ENCODE measurements at regions not wholly inside any gene's neighbourhood (a gene's known extent, or its start where the extent isn't known, plus 50 kb on each side); places are given as distances from the start of the nearest gene placed in this dataset.

DNA sequence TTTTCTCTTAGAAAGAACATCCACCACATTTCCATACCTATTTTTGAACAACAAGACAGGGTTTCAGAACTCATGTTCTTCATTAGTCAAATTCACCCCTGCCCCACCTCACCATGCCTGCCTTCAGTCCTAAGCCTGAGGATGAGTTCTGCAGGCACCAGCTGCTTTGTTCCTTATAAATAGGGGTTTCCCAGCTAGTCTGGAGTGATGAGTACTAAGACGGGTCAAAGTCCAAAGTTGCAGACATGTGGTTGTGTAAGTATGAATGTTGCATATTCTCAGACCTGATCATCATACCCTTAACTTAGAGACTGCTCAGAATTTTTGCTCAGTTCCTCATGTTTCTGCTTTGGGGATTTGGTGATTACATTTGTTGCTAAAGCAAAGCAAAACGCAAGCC lies 257.7 kb upstream of the CDYL start:
- Histone ChIP-seq H2AFZ (no peak overlapping the region), H3K9me2 (ENCODE audit: insufficient read depth) (no peaks in the 10 kb centered on the region), H3K27me3 (replicated peaks; ENCODE audit: insufficient read depth) (no peaks in the 10 kb centered on the region), H3K36me3 (ENCODE audit: low read depth) (no peaks in the 10 kb centered on the region), H3K79me2 (ENCODE audit: insufficient read depth) (no peaks in the 10 kb centered on the region), H3K4me1 (ENCODE audit: insufficient read depth) (peaks cover 5% of the 10 kb centered on the region), H4K20me1 (ENCODE audit: insufficient read depth) (no peaks in the 10 kb centered on the region), H3K9ac (no peak overlapping the region), H3K27ac (peak overlapping the region; percentile 46), H3K4me3 (no peak overlapping the region), H3F3A (ENCODE audit: insufficient read depth) (no peaks in the 10 kb centered on the region), H3K9me3 (ENCODE audit: low read depth) (no peaks in the 10 kb centered on the region), H3K4me2 (ENCODE audit: unreplicated experiment) (no peak overlapping the region)
- in situ Hi-C loops (cut with MboI) = no loop called here
- WGBS, 2 experiments (ENCODE audit: low coverage in 1 of 2, low lambda C conversion rate in 2 of 2, missing lambda C conversion rate in 2 of 2) = 39 to 47% methylated on average over 2 of the region's 2 CpGs
- TF ChIP-seq EZH2phosphoT487 (IDR thresholded peaks at IDR 0.05; ENCODE audit: insufficient read depth, low read depth) = no peak
- no peak for TF ChIP-seq EZH2 (IDR thresholded peaks at IDR 0.05; ENCODE audit: insufficient read depth, poor library complexity, severe bottlenecking)
- peak; percentile 79 for DNase-seq

DNA sequence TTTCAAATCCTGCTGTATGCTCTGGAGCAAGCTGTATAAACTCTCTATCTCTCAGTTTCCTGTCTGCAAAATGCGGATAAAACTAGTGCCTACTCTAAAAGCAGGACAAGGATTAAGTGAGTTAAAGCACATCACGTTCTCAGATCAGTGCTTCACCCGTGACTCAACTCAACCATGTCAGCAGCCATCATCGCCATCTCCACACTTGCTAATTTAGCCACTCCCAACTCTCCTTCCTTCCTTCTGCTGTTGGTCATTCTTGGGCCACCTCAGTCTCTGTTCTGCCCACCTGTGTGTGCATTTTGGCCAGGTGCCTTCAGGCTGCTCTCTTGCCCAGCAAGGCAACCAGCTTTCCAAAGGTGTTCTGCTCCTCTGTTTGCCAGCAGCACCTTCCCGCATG lies 260.0 kb upstream of the CDYL start:
- no peaks in the 10 kb centered on the region for H3K9me3 ChIP-seq (ENCODE audit: low read depth)
- H3K36me3 ChIP-seq (ENCODE audit: low read depth) = no peaks in the 10 kb centered on the region
- no peak overlapping the region for H3K4me2 ChIP-seq (ENCODE audit: unreplicated experiment)
- H3K27ac ChIP-seq = no peak overlapping the region
- no peaks in the 10 kb centered on the region for H3K9me2 ChIP-seq (ENCODE audit: insufficient read depth)
- H3F3A ChIP-seq (ENCODE audit: insufficient read depth) = no peaks in the 10 kb centered on the region
- in situ Hi-C loops (cut with MboI) = no loop called here
- no peaks in the 10 kb centered on the region for H4K20me1 ChIP-seq (ENCODE audit: insufficient read depth)
- DNase-seq = no peak
- 83 to 89% methylated on average over 5 of the region's 5 CpGs for WGBS, 2 experiments (ENCODE audit: low coverage in 1 of 2, low lambda C conversion rate in 2 of 2, missing lambda C conversion rate in 2 of 2)
- no peak overlapping the region for H2AFZ ChIP-seq
- H3K4me3 ChIP-seq = no peak overlapping the region
- H3K27me3 ChIP-seq (replicated peaks; ENCODE audit: insufficient read depth) = no peaks in the 10 kb centered on the region
- H3K79me2 ChIP-seq (ENCODE audit: insufficient read depth) = no peaks in the 10 kb centered on the region
- no peak overlapping the region for H3K9ac ChIP-seq
- H3K4me1 ChIP-seq (ENCODE audit: insufficient read depth) = peaks cover 5% of the 10 kb centered on the region
- TF ChIP-seq EZH2phosphoT487 (IDR thresholded peaks at IDR 0.05; ENCODE audit: insufficient read depth, low read depth) (no peak), EZH2 (IDR thresholded peaks at IDR 0.05; ENCODE audit: insufficient read depth, poor library complexity, severe bottlenecking) (no peak)

DNA sequence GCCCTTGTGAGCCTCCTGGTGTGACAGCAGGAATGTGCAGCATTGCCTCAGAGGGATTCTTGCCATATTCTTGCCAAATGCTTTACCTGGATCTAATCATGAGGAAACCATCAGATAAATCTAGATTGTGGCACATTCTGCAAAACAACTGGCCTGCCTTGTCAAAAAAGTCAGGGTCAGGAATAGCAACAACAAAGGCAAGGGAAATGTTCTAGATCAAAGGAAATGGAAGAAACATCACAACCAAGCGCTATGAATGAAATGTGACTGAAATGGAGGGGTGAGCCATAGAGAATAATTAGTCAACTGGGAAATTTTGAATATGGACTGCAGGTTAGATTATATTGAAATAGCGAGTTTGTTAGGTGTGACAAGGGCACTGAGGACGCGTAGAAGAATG lies 262.6 kb upstream of the CDYL start:
- no peaks in the 10 kb centered on the region for H3K27me3 ChIP-seq (replicated peaks; ENCODE audit: insufficient read depth)
- no peaks in the 10 kb centered on the region for H3K36me3 ChIP-seq (ENCODE audit: low read depth)
- no peak for DNase-seq
- H3K9me2 ChIP-seq (ENCODE audit: insufficient read depth) = no peaks in the 10 kb centered on the region
- H3K9me3 ChIP-seq (ENCODE audit: low read depth) = no peaks in the 10 kb centered on the region
- TF ChIP-seq EZH2 (IDR thresholded peaks at IDR 0.05; ENCODE audit: insufficient read depth, poor library complexity, severe bottlenecking) (no peak), EZH2phosphoT487 (IDR thresholded peaks at IDR 0.05; ENCODE audit: insufficient read depth, low read depth) (no peak)
- no peak overlapping the region for H2AFZ ChIP-seq
- 84 to 90% methylated on average over 4 of the region's 4 CpGs for WGBS, 2 experiments (ENCODE audit: low coverage in 1 of 2, low lambda C conversion rate in 2 of 2, missing lambda C conversion rate in 2 of 2)
- H3K27ac ChIP-seq = no peak overlapping the region
- H3F3A ChIP-seq (ENCODE audit: insufficient read depth) = no peaks in the 10 kb centered on the region
- no peak overlapping the region for H3K9ac ChIP-seq
- in situ Hi-C loops (cut with MboI) = no loop called here
- no peaks in the 10 kb centered on the region for H4K20me1 ChIP-seq (ENCODE audit: insufficient read depth)
- no peak overlapping the region for H3K4me3 ChIP-seq
- no peaks in the 10 kb centered on the region for H3K79me2 ChIP-seq (ENCODE audit: insufficient read depth)
- no peak overlapping the region for H3K4me2 ChIP-seq (ENCODE audit: unreplicated experiment)
- no peaks in the 10 kb centered on the region for H3K4me1 ChIP-seq (ENCODE audit: insufficient read depth)

DNA sequence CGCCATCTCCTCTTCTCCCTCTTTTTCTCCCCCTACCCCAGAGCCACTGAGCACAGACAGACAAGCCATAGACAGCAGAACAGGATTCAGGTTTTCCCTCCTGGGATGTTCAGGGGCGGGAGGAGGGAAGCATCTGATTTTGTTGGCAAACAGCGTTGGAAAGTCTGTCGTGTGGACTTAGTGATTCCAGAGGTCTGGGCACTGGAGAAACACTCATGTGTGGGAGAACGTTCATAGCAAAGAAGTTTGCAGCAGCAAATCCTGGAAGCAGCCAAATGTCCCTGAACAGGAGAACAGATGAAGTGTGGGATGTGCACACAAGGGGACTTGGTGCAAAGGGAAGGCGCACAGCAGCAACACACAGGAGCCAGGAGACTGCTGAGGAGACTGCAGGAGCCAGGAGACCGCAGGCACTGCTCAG lies 264.1 kb upstream of the CDYL start:
- no peaks in the 10 kb centered on the region for H3K9me2 ChIP-seq (ENCODE audit: insufficient read depth)
- H4K20me1 ChIP-seq (ENCODE audit: insufficient read depth) = no peaks in the 10 kb centered on the region
- no peaks in the 10 kb centered on the region for H3K79me2 ChIP-seq (ENCODE audit: insufficient read depth)
- H3K9ac ChIP-seq = no peak overlapping the region
- H3F3A ChIP-seq (ENCODE audit: insufficient read depth) = no peaks in the 10 kb centered on the region
- no peak overlapping the region for H3K27ac ChIP-seq
- H3K9me3 ChIP-seq (ENCODE audit: low read depth) = no peaks in the 10 kb centered on the region
- H2AFZ ChIP-seq = no peak overlapping the region
- H3K4me3 ChIP-seq = no peak overlapping the region
- no peaks in the 10 kb centered on the region for H3K4me1 ChIP-seq (ENCODE audit: insufficient read depth)
- WGBS, 2 experiments (ENCODE audit: low coverage in 1 of 2, low lambda C conversion rate in 2 of 2, missing lambda C conversion rate in 2 of 2) = 36 to 40% methylated on average over 7 of the region's 7 CpGs
- H3K27me3 ChIP-seq (replicated peaks; ENCODE audit: insufficient read depth) = no peaks in the 10 kb centered on the region
- H3K4me2 ChIP-seq (ENCODE audit: unreplicated experiment) = no peak overlapping the region
- DNase-seq = no peak
- TF ChIP-seq EZH2phosphoT487 (IDR thresholded peaks at IDR 0.05; ENCODE audit: insufficient read depth, low read depth) = no peak
- TF ChIP-seq EZH2 (IDR thresholded peaks at IDR 0.05; ENCODE audit: insufficient read depth, poor library complexity, severe bottlenecking) = no peak
- H3K36me3 ChIP-seq (ENCODE audit: low read depth) = no peaks in the 10 kb centered on the region
- in situ Hi-C loops (cut with MboI) = no loop called here

DNA sequence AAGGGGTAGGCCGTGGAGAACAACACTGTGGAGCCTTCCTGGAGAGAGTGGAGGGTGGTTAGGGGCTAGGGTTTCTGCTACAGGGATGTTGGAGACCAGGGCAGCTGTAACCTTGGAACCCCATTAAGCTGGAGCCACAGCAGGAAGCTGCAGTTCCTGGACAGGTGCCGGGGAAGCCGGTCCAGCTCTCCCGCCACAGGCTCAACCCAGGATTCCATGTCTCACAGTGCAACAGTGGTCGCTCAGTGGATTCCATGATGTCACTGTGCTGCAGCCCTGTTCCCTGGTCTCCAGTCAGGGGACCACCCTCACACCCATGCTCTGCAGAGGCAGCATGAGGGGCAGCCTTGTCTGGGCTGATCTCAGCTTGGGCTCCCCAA lies 264.6 kb upstream of the CDYL start:
- no peaks in the 10 kb centered on the region for H3K9me3 ChIP-seq (ENCODE audit: low read depth)
- in situ Hi-C loops (cut with MboI) = no loop called here
- no peak overlapping the region for H3K4me2 ChIP-seq (ENCODE audit: unreplicated experiment)
- H3K36me3 ChIP-seq (ENCODE audit: low read depth) = no peaks in the 10 kb centered on the region
- no peak overlapping the region for H2AFZ ChIP-seq
- DNase-seq = no peak
- H3K27me3 ChIP-seq (replicated peaks; ENCODE audit: insufficient read depth) = no peaks in the 10 kb centered on the region
- no peak for TF ChIP-seq EZH2phosphoT487 (IDR thresholded peaks at IDR 0.05; ENCODE audit: insufficient read depth, low read depth)
- H3K4me1 ChIP-seq (ENCODE audit: insufficient read depth) = no peaks in the 10 kb centered on the region
- H3F3A ChIP-seq (ENCODE audit: insufficient read depth) = no peaks in the 10 kb centered on the region
- H3K27ac ChIP-seq = no peak overlapping the region
- 85 to 89% methylated on average over 5 of the region's 5 CpGs for WGBS, 2 experiments (ENCODE audit: low coverage in 1 of 2, low lambda C conversion rate in 2 of 2, missing lambda C conversion rate in 2 of 2)
- H3K9ac ChIP-seq = no peak overlapping the region
- no peaks in the 10 kb centered on the region for H3K9me2 ChIP-seq (ENCODE audit: insufficient read depth)
- H3K79me2 ChIP-seq (ENCODE audit: insufficient read depth) = no peaks in the 10 kb centered on the region
- no peak overlapping the region for H3K4me3 ChIP-seq
- no peaks in the 10 kb centered on the region for H4K20me1 ChIP-seq (ENCODE audit: insufficient read depth)

Measured in GM23248 (cell line).